ENCODE measurements at regions not wholly inside any gene's neighbourhood (a gene's known extent, or its start where the extent isn't known, plus 50 kb on each side); places are given as distances from the start of the nearest gene placed in this dataset.

- TF ChIP-seq, protein P1, sequence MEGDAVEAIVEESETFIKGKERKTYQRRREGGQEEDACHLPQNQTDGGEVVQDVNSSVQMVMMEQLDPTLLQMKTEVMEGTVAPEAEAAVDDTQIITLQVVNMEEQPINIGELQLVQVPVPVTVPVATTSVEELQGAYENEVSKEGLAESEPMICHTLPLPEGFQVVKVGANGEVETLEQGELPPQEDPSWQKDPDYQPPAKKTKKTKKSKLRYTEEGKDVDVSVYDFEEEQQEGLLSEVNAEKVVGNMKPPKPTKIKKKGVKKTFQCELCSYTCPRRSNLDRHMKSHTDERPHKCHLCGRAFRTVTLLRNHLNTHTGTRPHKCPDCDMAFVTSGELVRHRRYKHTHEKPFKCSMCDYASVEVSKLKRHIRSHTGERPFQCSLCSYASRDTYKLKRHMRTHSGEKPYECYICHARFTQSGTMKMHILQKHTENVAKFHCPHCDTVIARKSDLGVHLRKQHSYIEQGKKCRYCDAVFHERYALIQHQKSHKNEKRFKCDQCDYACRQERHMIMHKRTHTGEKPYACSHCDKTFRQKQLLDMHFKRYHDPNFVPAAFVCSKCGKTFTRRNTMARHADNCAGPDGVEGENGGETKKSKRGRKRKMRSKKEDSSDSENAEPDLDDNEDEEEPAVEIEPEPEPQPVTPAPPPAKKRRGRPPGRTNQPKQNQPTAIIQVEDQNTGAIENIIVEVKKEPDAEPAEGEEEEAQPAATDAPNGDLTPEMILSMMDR (IDR thresholded peaks at IDR 0.05), result no peak
- no peak for TF ChIP-seq POLR2A (IDR thresholded peaks at IDR 0.05)
Measured at GRCh38 chr14:82641050-82641540, 1107.4 kb upstream of the SEL1L start.
